Right atrium auricular region (tissue), 2 donors: ENCODE measurements at regions not wholly inside any gene's neighbourhood (a gene's known extent, or its start where the extent isn't known, plus 50 kb on each side); places are given as distances from the start of the nearest gene placed in this dataset.
"Not testable (repeated sequence)": the region's sequence is repeated elsewhere in the genome, so short reads cannot be mapped to it uniquely, and the experiment has no call there.

Source experiments
- DNase-seq: peaks from one replicate; pipeline ENCODE4 v3.0.0-alpha.2; 2019; ENCODE audit warnings: low spot score
- H3K27ac ChIP-seq, 2 donors: fragments of 200-600 bp; sonication (generic); 1 replicate in 1 of 2; 2 replicates in 1 of 2; pipeline ENCODE4 v1.5.1; 2016 to 2019
- H3K27me3 ChIP-seq, 2 donors: fragments of 200-600 bp; sonication (generic); one replicate each; pipeline versions ENCODE4 v1.5.1 to v1.6.0; 2017 to 2019
- H3K36me3 ChIP-seq: fragments of 200-600 bp; sonication (generic); one replicate; pipeline ENCODE4 v1.5.1; 2016
- H3K4me1 ChIP-seq, 2 donors: fragments of 200-600 bp; sonication (generic); one replicate each; pipeline versions ENCODE4 v1.5.1 to v1.6.0; 2017 to 2019
- H3K4me3 ChIP-seq, 2 donors: fragments of 200-600 bp; sonication (generic); 1 replicate in 1 of 2; 2 replicates in 1 of 2; pipeline ENCODE4 v1.5.1; 2017 to 2019; ENCODE audit warnings: mild to moderate bottlenecking in 1 of 2, moderate library complexity in 1 of 2
- H3K9me3 ChIP-seq, 2 donors: fragments of 200-600 bp; sonication (generic); one replicate each; pipeline ENCODE4 v1.5.1; 2019
- TF ChIP-seq, protein P1 (sequence below), 2 donors: fragments of 200-600 bp; sonication (generic); IDR thresholded peaks; one replicate each; pipeline ENCODE4 v1.5.1; 2019; ENCODE audit warnings: antibody characterized with exemption in 2 of 2

DNA sequence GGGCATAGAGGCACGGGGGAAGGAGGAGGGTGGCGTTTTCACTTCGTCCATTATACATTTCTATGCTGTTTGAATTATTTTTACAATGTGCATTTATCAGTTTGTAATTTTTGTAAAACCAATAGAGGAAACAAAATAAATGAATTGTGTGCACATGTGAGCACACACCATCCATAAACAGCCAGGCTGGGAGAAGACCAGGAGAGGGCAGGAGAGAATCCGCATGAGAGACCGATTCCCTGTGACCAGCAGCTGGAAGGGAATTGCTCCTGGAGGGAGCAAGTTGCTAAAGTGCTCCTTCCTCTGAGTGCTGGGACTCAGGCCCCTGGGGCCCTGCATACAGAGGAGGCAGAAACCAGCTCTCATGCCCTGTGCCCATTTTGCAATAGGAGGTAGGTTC is 126.0 kb downstream of the ABCC12 start:
- no peaks in the 10 kb centered on the region for H3K4me1 ChIP-seq

DNA sequence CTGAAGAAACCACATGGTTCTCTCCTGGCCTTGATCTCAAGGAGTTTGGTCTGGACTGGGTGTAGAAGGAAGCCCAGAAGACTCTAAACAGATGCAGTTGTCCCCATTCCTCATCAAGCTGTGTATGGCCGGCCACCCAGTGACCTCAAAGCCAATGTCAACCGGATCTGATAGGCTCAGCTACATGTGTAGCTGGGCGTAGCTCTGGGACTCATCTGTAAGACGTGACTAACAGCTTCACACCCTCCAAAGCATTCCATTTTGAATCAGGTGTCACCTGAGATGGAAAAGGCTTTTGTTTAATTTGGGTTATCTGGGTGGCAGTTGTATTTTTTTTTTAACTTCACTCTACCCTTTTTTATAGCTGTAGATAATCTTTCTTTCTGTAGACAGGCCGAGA is 130.4 kb downstream of the ABCC12 start:
- H3K36me3 ChIP-seq, result no peaks in the 10 kb centered on the region
- H3K9me3 ChIP-seq, result no peaks in the 10 kb centered on the region
- DNase-seq, result no peak
- H3K4me1 ChIP-seq, result no peaks in the 10 kb centered on the region
- no peak overlapping the region for H3K4me3 ChIP-seq
- no peak overlapping the region for H3K27ac ChIP-seq
- no peaks in the 10 kb centered on the region for H3K27me3 ChIP-seq
- TF ChIP-seq, protein P1, sequence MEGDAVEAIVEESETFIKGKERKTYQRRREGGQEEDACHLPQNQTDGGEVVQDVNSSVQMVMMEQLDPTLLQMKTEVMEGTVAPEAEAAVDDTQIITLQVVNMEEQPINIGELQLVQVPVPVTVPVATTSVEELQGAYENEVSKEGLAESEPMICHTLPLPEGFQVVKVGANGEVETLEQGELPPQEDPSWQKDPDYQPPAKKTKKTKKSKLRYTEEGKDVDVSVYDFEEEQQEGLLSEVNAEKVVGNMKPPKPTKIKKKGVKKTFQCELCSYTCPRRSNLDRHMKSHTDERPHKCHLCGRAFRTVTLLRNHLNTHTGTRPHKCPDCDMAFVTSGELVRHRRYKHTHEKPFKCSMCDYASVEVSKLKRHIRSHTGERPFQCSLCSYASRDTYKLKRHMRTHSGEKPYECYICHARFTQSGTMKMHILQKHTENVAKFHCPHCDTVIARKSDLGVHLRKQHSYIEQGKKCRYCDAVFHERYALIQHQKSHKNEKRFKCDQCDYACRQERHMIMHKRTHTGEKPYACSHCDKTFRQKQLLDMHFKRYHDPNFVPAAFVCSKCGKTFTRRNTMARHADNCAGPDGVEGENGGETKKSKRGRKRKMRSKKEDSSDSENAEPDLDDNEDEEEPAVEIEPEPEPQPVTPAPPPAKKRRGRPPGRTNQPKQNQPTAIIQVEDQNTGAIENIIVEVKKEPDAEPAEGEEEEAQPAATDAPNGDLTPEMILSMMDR (IDR thresholded peaks at IDR 0.05), result no peak

More for the DNA sequence above, 126.0 kb downstream of the ABCC12 start:
- DNase-seq, result no peak
- Histone ChIP-seq H3K9me3 (peaks cover 0 to 6% of the 10 kb centered on the region in 2 donors), H3K27ac (no peak overlapping the region), H3K4me3 (no peak overlapping the region), H3K27me3 (no peaks in the 10 kb centered on the region), H3K36me3 (no peaks in the 10 kb centered on the region)
- TF ChIP-seq, protein P1 (IDR thresholded peaks at IDR 0.05), result no peak

DNA sequence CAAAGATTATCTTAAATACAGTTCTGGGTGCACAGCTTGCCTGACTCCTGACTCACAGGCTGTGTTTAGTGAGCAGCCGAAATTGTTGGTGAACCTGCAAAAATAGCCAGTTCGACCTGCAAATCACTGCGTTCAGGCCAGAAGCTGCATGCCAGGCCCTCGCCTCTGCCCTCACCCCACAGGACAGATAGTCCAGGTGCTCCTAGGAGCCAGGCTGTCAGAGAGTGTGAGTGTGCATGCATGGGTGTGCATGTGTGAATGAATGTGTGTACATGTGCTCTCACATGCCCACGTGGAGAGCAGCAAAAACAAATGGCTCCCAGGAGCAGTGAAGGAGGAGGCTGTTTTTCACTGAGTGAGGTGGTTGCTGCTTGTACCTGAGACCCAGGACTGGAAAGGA is 131.8 kb downstream of the ABCC12 start:
- Histone ChIP-seq H3K27me3 (no peaks in the 10 kb centered on the region), H3K9me3 (no peaks in the 10 kb centered on the region), H3K27ac (no peak overlapping the region), H3K4me1 (no peaks in the 10 kb centered on the region), H3K4me3 (no peak overlapping the region), H3K36me3 (no peaks in the 10 kb centered on the region)
- DNase-seq, result no peak
- TF ChIP-seq, protein P1 (IDR thresholded peaks at IDR 0.05), result no peak

DNA sequence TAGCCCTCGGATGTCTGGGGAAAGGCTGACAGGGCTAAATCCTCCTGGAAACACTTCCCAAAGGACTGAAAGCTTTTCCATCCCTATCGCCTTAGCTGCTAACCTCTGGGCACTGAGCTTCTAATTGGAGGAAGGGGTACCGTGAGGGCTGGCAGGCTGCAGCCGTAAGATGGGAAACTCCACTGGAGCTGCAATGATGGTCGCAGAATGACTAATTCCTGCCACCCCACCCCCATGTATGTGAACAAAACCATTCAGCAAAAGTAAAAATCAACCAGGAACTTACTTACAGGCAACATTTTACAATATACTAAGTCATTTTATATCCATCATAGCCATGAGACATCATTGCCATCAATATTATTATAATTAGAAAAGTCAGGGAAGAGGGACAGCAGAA is 133.3 kb downstream of the ABCC12 start:
- H3K27me3 ChIP-seq, result no peaks in the 10 kb centered on the region
- no peak for DNase-seq
- H3K27ac ChIP-seq, result no peak overlapping the region
- no peaks in the 10 kb centered on the region for H3K9me3 ChIP-seq
- H3K4me1 ChIP-seq, result no peaks in the 10 kb centered on the region
- no peaks in the 10 kb centered on the region for H3K36me3 ChIP-seq
- no peak overlapping the region for H3K4me3 ChIP-seq
- TF ChIP-seq, protein P1 (IDR thresholded peaks at IDR 0.05), result no peak

DNA sequence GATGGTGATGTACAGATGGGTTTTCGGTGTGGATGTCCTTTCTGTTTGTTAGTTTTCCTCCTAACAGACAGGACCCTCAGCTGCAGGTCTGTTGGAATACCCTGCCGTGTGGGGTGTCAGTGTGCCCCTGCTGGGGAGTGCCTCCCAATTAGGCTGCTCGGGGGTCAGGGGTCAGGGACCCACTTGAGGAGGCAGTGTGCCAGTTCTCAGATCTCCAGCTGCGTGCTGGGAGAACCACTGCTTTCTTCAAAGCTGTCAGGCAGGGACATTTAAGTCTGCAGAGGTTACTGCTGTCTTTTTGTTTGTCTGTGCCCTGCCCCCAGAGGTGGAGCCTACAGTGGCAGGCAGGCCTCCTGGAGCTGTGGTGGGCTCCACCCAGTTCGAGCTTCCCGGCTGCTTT is 135.2 kb downstream of the ABCC12 start:
- not testable (repeated sequence) for DNase-seq, H3K9me3 ChIP-seq, H3K27ac ChIP-seq, H3K27me3 ChIP-seq, H3K4me3 ChIP-seq, H3K36me3 ChIP-seq, H3K4me1 ChIP-seq

DNA sequence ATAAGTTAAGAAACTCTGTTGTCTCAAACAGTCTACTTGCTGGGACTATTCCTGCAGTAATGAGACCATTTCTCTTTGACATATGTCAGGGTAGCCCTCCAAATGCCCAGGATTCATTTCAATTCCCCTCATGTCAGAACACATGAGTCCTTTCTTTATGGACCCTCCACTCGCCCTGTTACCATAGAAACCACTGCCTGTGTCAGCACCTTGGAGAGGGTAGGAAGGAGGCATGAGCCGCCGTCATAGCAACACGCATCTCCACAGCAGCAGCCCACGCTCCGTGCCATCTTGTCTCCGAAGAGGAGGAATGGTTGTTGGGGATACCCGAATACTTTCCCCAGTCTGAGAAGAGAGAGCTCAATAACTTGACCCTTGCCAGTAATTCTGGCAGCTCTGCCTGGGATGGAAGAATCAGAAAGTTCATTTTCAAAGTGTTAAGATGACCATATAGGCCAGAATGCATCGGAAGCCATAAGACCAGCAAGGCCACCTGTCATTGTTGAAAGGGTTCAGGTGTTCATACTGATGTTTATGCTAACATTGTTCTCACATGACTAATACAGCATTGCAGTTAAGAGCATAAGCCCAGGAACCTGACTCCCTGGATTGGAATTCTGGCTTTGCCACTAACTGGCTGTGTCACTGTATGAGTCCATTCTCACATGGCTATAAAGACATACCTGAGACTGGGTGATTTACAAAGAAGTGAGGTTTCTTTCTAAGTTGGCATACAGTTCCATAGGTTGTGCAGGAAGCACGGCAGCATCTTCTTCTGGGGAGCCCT is 141.3 kb downstream of the ABCC12 start:
- DNase-seq, result no peak
- no peaks in the 10 kb centered on the region for H3K9me3 ChIP-seq
- no peak overlapping the region for H3K4me3 ChIP-seq
- TF ChIP-seq, protein P1 (IDR thresholded peaks at IDR 0.05), result no peak
- H3K27ac ChIP-seq, result no peak overlapping the region
- no peaks in the 10 kb centered on the region for H3K27me3 ChIP-seq
- no peaks in the 10 kb centered on the region for H3K4me1 ChIP-seq
- H3K36me3 ChIP-seq, result no peaks in the 10 kb centered on the region
